Ovary (tissue), 7 donors: ENCODE measurements at regions not wholly inside any gene's neighbourhood (a gene's known extent, or its start where the extent isn't known, plus 50 kb on each side); places are given as distances from the start of the nearest gene placed in this dataset.

Experiments used
- DNase-seq, 5 donors: peaks; one replicate each; pipeline ENCODE4 v3.0.0-alpha.2; 2019 to 2020
- H3K27ac ChIP-seq, 2 donors: fragments of 200-600 bp; one replicate each; pipeline versions ENCODE4 v1.5.1 to v1.8.0; 2019 to 2022
- H3K27me3 ChIP-seq: fragments of 200-600 bp; one replicate; pipeline ENCODE4 v1.8.0; 2022
- H3K36me3 ChIP-seq: fragments of 200-600 bp; sonication (generic); one replicate; pipeline ENCODE4 v1.5.1; 2019
- H3K4me1 ChIP-seq: one replicate; pipeline ENCODE4 v1.8.1; 2013; ENCODE audit warnings: mild to moderate bottlenecking, moderate library complexity; ENCODE audit not compliant: insufficient read depth
- H3K4me3 ChIP-seq: fragments of 200-600 bp; sonication (generic); one replicate; pipeline ENCODE4 v1.5.1; 2017
- H3K9me3 ChIP-seq, 2 donors: fragments of 200-600 bp in 1 of 2; sonication (generic) in 1 of 2; one replicate each; pipeline versions ENCODE4 v1.5.1 to v1.8.1; 2013 to 2019; ENCODE audit warnings: mild to moderate bottlenecking in 1 of 2, moderate library complexity in 1 of 2
- CTCF ChIP-seq, 3 donors: fragments of 450-650 bp in 2 of 3; fragments of 200-600 bp in 1 of 3; IDR thresholded peaks; one replicate each; pipeline versions ENCODE4 v1.5.1 to v1.8.0; 2016 to 2022; ENCODE audit warnings: antibody characterized with exemption in 3 of 3, mild to moderate bottlenecking in 1 of 3
- EP300 ChIP-seq: sonication (generic); formaldehyde crosslinking; IDR thresholded peaks from one replicate; pipeline ENCODE4 v1.6.1; 2017; ENCODE audit warnings: antibody characterized with exemption
- POLR2A ChIP-seq: fragments of 450-650 bp; IDR thresholded peaks from one replicate; pipeline ENCODE4 v1.6.1; 2017; ENCODE audit warnings: antibody characterized with exemption, mild to moderate bottlenecking, moderate library complexity
- WGBS, 3 donors: extraction: QIAGEN DNeasy Blood & Tissue Kit in 1 of 3; methylation state at CpG; one replicate each; pipeline versions ENCODE4 v1.1.5 to v1.1.7; 2013 to 2017; 5-methylcytosine and 5-hydroxymethylcytosine counted together
- intact Hi-C, 4 donors: fragments of 100-400 bp; cut with DNase I; formaldehyde crosslinking; loops; one replicate each; pipeline versions ENCODE4 v1.11.0 to v1.15.1; 2022 to 2023
- donor health status: DM: no; HTN: no; CAD: no; lungs with moderate emphysema.
- donor health status: DM: no; HTN: no; CAD: no.
- donor health status: Bipolar disorder and iron deficiency.
- donor health status: DM: no; HTN: no; CAD: no.
- donor health status: DM: yes; HTN: yes; CAD: no.

- no peak for DNase-seq
- H3K36me3 ChIP-seq = no peaks in the 10 kb centered on the region
- intact Hi-C loops = no loop called here
- H3K4me3 ChIP-seq = no peak overlapping the region
- no peak overlapping the region for H3K27ac ChIP-seq
- TF ChIP-seq CTCF (IDR thresholded peaks at IDR 0.05) (no peak), EP300 (no peak), POLR2A (no peak)
- WGBS, 3 donors = 85 to 92% (median 87%) methylated on average over 5 of the region's 5 CpGs
- no peaks in the 10 kb centered on the region for H3K27me3 ChIP-seq
- H3K9me3 ChIP-seq = no peaks in the 10 kb centered on the region
- H3K4me1 ChIP-seq = no peaks in the 10 kb centered on the region
These were observed 70.9 kb downstream of the LLPH start for GRCh38 chr12:66059666-66060065.

DNA sequence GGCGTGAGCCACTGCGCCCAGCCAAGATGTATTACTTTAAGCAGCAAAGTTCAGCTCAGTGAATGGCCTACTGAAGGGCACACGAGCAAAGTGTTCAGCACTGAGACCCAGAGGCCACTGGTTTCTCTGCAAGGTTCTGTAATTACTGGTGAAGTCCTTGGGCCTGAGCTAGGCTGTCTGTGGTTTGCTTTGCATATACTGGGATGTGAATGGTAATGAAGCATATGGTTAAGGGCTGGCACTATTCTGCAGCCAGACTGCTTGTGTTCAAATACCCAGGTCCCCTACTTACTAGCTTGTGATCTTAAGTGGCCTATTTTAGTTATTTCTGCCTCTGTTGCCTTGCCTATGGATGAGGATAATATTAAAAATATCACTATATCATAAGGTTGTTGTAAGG, 72.0 kb downstream of the LLPH start:
- no peaks in the 10 kb centered on the region for H3K4me1 ChIP-seq
- no peak for DNase-seq
- H3K4me3 ChIP-seq = no peak overlapping the region
- WGBS, 3 donors = 93 to 100% (median 95%) methylated on average over 3 of the region's 3 CpGs
- H3K9me3 ChIP-seq = no peaks in the 10 kb centered on the region
- TF ChIP-seq POLR2A (no peak), EP300 (no peak)
- intact Hi-C loops = no loop called here
- H3K27me3 ChIP-seq = no peaks in the 10 kb centered on the region
- H3K27ac ChIP-seq = no peak overlapping the region
- H3K36me3 ChIP-seq = no peaks in the 10 kb centered on the region

DNA sequence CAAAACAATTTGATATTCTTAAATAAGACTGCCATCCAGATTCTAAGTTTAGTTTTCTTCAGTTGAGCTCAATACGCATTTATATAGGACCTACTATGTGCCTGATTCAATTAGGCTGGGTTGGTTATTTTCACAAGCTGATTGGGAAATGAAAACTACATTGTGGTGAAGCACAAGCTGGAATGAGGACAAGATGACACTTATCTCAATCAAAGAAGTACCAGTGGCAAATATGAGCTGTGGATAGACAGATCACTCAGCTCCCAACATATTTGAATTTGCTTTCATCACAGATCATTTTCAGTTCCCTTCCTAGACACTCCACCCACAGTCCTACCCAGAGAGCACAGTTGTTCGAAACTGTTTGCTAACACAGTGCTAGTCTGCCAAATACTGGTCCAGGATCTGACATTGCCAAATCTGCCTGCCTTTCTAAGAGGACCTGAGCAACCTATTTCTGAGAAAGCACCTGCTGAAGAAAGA, 74.7 kb downstream of the LLPH start:
- no peaks in the 10 kb centered on the region for H3K9me3 ChIP-seq
- TF ChIP-seq CTCF (IDR thresholded peaks at IDR 0.05) (no peak), EP300 (no peak), POLR2A (no peak)
- WGBS, 3 donors = 61 to 71% (median 69%) methylated on average over 2 of the region's 2 CpGs
- intact Hi-C loops = no loop called here
- H3K27ac ChIP-seq = no peak overlapping the region
- no peak for DNase-seq
- H3K4me3 ChIP-seq = no peak overlapping the region
- no peaks in the 10 kb centered on the region for H3K4me1 ChIP-seq
- no peaks in the 10 kb centered on the region for H3K27me3 ChIP-seq
- H3K36me3 ChIP-seq = no peaks in the 10 kb centered on the region

DNA sequence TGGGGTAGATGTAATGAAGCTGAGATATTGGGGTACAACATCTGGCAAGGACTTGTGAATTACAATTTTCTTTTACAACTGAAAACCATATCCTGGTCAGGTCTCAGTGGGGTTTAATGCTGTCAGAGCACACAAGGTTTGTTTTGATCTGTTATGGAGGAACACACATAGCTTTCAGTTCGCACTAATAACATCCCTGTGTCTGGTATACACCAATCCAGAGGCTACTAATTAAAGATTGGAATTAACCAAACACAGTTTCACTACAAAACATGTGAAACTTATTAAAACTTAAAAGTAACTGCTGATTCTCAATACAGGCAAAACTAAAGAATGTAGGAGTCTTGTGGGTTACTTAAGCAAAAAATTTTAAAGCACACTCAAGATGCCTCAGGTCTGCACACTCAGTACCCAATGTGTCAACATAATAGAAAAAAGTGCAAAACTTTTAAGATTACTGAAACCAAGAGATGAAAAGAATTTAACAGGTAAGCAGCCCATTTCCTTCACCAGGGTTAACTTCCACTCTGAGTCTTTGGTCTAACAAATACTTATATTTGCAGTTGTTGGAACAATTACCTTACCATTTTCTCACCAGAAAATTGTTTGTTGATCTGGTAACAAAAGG, 77.4 kb downstream of the LLPH start:
- Histone ChIP-seq H3K9me3 (no peaks in the 10 kb centered on the region), H3K27me3 (no peaks in the 10 kb centered on the region), H3K4me1 (peaks cover 2% of the 10 kb centered on the region), H3K36me3 (no peaks in the 10 kb centered on the region), H3K4me3 (no peak overlapping the region), H3K27ac (no peak overlapping the region)
- DNase-seq = no peak
- 39 to 49% (median 43%) methylated on average over 1 of the region's 1 CpG for WGBS, 3 donors
- intact Hi-C loops = no loop called here
- TF ChIP-seq EP300 (no peak), POLR2A (no peak), CTCF (IDR thresholded peaks at IDR 0.05) (no peak)

GRCh38 chr12:66051361-66051760, 79.2 kb downstream of the LLPH start:
- Histone ChIP-seq H3K4me1 (peaks cover 2% of the 10 kb centered on the region), H3K9me3 (no peaks in the 10 kb centered on the region), H3K36me3 (no peaks in the 10 kb centered on the region), H3K27me3 (no peaks in the 10 kb centered on the region), H3K27ac (no peak overlapping the region), H3K4me3 (no peak overlapping the region)
- no peak for DNase-seq
- intact Hi-C loops = no loop called here
- 56 to 76% (median 69%) methylated on average over 4 of the region's 4 CpGs for WGBS, 3 donors
- TF ChIP-seq CTCF (IDR thresholded peaks at IDR 0.05) (no peak), EP300 (no peak), POLR2A (no peak)
